AG09319 (cell line): ENCODE measurements at regions not wholly inside any gene's neighbourhood (a gene's known extent, or its start where the extent isn't known, plus 50 kb on each side); places are given as distances from the start of the nearest gene placed in this dataset.

Experiments used
- DNase-seq: peaks from one replicate; pipeline ENCODE4 v3.0.0-alpha.2; 2010; ENCODE audit warnings: low read depth; ENCODE audit errors: extremely low read depth
- TF ChIP-seq, protein P1 (sequence below): IDR thresholded peaks from 2 replicates; pipeline ENCODE4 v1.5.1; 2011; ENCODE audit warnings: low read depth, mild to moderate bottlenecking, inconsistent platforms, low read length, moderate library complexity

DNA sequence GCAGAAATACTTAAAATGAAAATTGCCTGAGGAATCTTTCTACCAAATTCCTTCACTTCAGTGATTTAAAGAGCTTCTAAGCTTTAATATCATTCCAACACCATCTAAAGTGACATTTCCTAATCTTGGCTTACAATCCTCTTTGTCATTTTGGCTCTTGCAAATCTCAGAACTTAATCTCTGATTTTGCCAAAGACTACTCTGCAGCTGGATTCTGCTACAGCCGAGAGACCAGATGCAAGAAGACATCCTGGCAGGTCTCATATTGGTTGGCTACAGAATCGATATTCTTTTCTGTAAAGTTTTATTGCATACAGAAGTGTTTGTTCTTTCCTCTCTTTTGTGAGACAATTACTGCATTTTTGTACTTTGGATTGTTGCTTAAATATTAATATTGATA, 716.5 kb upstream of the LRATD1 start:
- DNase-seq = no peak
- TF ChIP-seq, protein P1, sequence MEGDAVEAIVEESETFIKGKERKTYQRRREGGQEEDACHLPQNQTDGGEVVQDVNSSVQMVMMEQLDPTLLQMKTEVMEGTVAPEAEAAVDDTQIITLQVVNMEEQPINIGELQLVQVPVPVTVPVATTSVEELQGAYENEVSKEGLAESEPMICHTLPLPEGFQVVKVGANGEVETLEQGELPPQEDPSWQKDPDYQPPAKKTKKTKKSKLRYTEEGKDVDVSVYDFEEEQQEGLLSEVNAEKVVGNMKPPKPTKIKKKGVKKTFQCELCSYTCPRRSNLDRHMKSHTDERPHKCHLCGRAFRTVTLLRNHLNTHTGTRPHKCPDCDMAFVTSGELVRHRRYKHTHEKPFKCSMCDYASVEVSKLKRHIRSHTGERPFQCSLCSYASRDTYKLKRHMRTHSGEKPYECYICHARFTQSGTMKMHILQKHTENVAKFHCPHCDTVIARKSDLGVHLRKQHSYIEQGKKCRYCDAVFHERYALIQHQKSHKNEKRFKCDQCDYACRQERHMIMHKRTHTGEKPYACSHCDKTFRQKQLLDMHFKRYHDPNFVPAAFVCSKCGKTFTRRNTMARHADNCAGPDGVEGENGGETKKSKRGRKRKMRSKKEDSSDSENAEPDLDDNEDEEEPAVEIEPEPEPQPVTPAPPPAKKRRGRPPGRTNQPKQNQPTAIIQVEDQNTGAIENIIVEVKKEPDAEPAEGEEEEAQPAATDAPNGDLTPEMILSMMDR = no peak

DNA sequence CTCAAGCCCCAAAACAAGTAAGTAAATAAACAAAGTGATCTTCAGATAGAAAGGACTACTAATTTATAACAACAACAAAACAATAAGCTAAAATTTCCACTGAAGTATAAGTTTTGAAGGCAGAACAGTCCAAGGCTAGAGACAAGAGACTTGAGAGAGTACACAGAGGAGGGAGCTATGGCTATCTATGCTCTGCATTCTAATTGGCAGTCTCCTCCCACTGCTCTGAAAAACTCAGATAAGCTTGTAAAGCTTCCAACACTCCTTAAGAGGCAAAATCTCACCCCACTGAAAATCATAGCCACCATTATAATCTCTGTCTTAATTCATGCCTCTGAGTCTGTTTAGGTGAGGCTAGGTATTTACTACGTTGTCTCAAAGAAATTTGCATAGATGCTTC, 714.6 kb upstream of the LRATD1 start:
- no peak for DNase-seq
- TF ChIP-seq, protein P1 = no peak

DNA sequence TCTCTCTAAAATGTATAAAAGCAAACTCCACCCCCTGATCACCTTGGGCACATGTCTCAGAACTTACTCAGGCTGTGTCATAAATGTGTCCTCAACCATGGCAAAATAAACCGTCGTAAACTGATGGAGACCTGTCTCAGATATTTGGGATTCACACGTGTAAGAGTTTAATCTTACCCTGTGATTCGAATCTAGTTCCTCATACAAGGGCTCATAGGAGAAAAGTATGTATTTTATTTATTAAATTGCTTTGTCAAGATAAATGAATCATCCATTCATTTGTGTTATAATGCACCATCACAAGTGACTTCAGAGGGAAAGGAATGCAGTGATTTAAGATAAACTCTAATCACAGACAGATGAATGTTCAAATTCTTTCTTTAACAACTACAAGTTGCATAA, 712.5 kb upstream of the LRATD1 start:
- no peak for DNase-seq
- TF ChIP-seq, protein P1 = no peak

DNA sequence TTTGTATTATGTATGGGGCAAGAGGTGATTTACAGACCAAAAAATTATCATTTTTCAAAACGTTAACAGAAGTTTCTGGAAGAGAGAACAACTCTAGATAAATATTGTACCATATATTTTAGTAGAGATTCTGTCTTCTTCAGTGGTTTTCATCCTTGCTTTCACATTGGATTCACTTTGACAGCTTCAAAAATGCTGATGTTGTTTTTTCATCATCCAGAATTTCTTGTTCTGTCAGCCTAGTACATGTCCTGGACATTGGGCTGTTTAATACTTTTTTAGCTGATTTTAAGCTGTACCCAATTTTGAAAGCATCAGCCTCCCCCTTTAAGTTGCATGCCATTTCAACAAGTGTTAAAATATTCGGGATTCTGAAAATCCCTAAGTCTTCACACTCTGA, 711.3 kb upstream of the LRATD1 start:
- no peak for DNase-seq
- TF ChIP-seq, protein P1 = no peak

DNA sequence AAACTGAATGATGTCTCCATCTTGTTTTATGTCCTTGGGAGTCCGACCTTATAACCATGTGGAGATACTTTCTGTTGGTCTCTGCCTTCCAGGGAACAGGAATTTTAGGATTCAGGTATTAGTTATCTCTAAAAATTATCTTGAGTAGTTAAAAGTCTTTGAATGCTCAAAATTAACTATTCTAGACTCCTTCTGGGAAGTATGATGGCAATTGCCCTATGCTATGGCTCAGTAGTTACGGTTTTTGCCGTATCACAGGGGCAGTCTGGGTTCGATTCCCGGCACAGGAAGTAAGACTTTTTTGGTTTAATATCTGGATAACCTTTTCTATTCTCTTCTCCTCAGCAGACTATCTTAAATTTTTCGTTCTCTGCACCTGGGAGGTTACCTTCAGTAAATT, 708.7 kb upstream of the LRATD1 start:
- DNase-seq = no peak
- TF ChIP-seq, protein P1 = no peak

DNA sequence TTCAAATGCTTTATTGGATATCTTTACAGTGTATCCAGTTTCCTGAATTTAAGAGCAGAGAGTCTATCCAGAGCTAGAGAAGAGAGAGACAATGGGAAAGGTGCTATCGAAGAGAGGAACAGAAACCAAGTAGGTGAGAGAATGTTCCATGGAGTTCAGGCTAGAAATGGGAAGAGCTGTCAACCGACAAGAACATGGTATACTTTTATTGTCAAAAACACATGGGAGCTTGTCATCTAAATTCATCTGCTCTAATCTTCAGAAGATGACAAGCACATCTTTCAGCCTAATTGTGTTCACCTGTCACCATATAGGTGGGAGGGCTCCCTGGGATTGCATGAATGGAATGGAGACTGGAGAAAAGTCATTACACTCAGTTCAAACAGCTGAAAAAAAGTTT, 690.4 kb upstream of the LRATD1 start:
- DNase-seq = no peak
- TF ChIP-seq, protein P1 = no peak

DNA sequence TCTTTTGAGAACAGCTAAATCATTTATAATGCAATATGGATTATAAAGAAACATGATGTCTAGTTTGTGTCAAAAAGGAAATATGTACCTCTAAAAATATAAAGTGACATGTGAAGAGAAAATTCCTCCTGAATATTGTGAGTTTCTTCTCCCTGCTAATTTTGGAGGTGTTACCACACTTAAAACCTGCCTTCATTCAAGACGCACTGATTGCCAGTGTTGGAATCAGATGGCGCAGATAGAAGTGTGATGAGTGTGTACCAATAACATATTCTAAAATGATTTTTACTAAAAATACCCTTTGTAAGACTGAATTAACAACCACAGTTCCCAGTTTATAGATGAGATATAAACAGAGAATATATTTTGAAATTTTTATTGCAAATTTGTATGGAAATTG, 681.8 kb upstream of the LRATD1 start:
- DNase-seq = no peak

More for the DNA sequence above, 681.8 kb upstream of the LRATD1 start:
- TF ChIP-seq, protein P1 = no peak
